Left renal pelvis (tissue), 4 donors: ENCODE measurements at regions not wholly inside any gene's neighbourhood (a gene's known extent, or its start where the extent isn't known, plus 50 kb on each side); places are given as distances from the start of the nearest gene placed in this dataset.
"Not testable (repeated sequence)": the region's sequence is repeated elsewhere in the genome, so short reads cannot be mapped to it uniquely, and the experiment has no call there.

Source experiments
- DNase-seq, 4 donors: peaks; one replicate each; pipeline ENCODE4 v3.0.0-alpha.2; 2013; ENCODE audit warnings: low read depth in 4 of 4, low spot score in 3 of 4

- DNase-seq: no peak
These were observed 181.8 kb downstream of the RRAGC start for GRCh38 chr1:38677756-38678155.

- no peak for DNase-seq
These were observed 182.3 kb downstream of the RRAGC start for GRCh38 chr1:38677311-38677710.

GRCh38 chr1:38672692-38673091 lies 186.9 kb downstream of the RRAGC start:
- no peak for DNase-seq

- no peak for DNase-seq
These were observed 188.4 kb downstream of the RRAGC start for GRCh38 chr1:38671221-38671620.

- DNase-seq: no peak
These were observed 188.9 kb downstream of the RRAGC start for GRCh38 chr1:38670544-38671122.

GRCh38 chr1:38667626-38668025 lies 191.9 kb downstream of the RRAGC start:
- no peak for DNase-seq

GRCh38 chr1:38662126-38662525 lies 197.4 kb downstream of the RRAGC start:
- no peak for DNase-seq

GRCh38 chr1:38658883-38659282 lies 200.7 kb downstream of the RRAGC start:
- DNase-seq: no peak

- no peak for DNase-seq
These were observed 201.7 kb downstream of the RRAGC start for GRCh38 chr1:38657873-38658272.

- DNase-seq: no peak
These were observed 202.2 kb downstream of the RRAGC start for GRCh38 chr1:38657207-38657840.

- DNase-seq: no peak
These were observed 202.8 kb downstream of the RRAGC start for GRCh38 chr1:38656726-38657125.

GRCh38 chr1:38652217-38652616 lies 207.4 kb downstream of the RRAGC start:
- DNase-seq: no peak

- no peak for DNase-seq
These were observed 207.9 kb downstream of the RRAGC start for GRCh38 chr1:38651669-38652068.

GRCh38 chr1:38648417-38648816 lies 211.2 kb downstream of the RRAGC start:
- DNase-seq: no peak

- not testable (repeated sequence) for DNase-seq
These were observed 212.2 kb downstream of the RRAGC start for GRCh38 chr1:38647341-38647740.

- no peak for DNase-seq
These were observed 215.5 kb downstream of the RRAGC start for GRCh38 chr1:38644092-38644491.

- no peak for DNase-seq
These were observed 217.9 kb downstream of the RRAGC start for GRCh38 chr1:38641661-38642060.

GRCh38 chr1:38640371-38640770 lies 219.2 kb downstream of the RRAGC start:
- DNase-seq: no peak

- DNase-seq: no peak
These were observed 231.3 kb downstream of the RRAGC start for GRCh38 chr1:38628241-38628640.

GRCh38 chr1:38625939-38626338 lies 233.6 kb downstream of the RRAGC start:
- DNase-seq: no peak

- DNase-seq: no peak
These were observed 235.1 kb downstream of the RRAGC start for GRCh38 chr1:38624336-38625039.

- no peak for DNase-seq
These were observed 236.0 kb downstream of the RRAGC start for GRCh38 chr1:38623529-38623928.
